H1 (cell line): ENCODE measurements at regions not wholly inside any gene's neighbourhood (a gene's known extent, or its start where the extent isn't known, plus 50 kb on each side); places are given as distances from the start of the nearest gene placed in this dataset.

Source experiments
- CTCF ChIA-PET: fragments of 300-600 bp; sonication (Branson Sonifier 250); formaldehyde crosslinking; loops from one replicate; lab custom pipeline; 2021; ENCODE audit not compliant: partially characterized antibody; lab: Charles Lee
- POLR2A ChIA-PET: fragments of 300-600 bp; sonication (Branson Sonifier 250); formaldehyde crosslinking; loops from one replicate; lab custom pipeline; 2021; ENCODE audit warnings: inconsistent platforms; ENCODE audit not compliant: partially characterized antibody; lab: Charles Lee
- DNase-seq, 2 experiments: peaks; one replicate each; pipeline versions ENCODE4 v3.0.0 to v3.0.0-alpha.2; 2010 to 2022; ENCODE audit warnings: low spot score in 2 of 2, low read depth in 1 of 2, mixed read lengths in 1 of 2
- FAIRE-seq: peaks from 2 replicates; lab custom pipeline; 2011; peaks lifted over from hg19 to GRCh38; lab: Jason Lieb, UNC
- H2AFZ ChIP-seq: 2 replicates; pipeline ENCODE4 v1.8.1; 2012; ENCODE audit warnings: low read length, inconsistent platforms
- H2AK5ac ChIP-seq: 2 replicates; pipeline ENCODE4 v1.6.1; 2013; ENCODE audit warnings: low read depth, low read length
- H2BK120ac ChIP-seq: replicated peaks from 2 replicates; pipeline ENCODE3; 2013; ENCODE audit warnings: low read depth, low read length, inconsistent platforms
- H2BK12ac ChIP-seq: 2 replicates; pipeline ENCODE4 v1.6.1; 2013; ENCODE audit warnings: low read depth, low read length
- H2BK15ac ChIP-seq: 2 replicates; pipeline ENCODE4 v1.6.1; 2013; ENCODE audit warnings: low read length
- H2BK20ac ChIP-seq: 2 replicates; pipeline ENCODE4 v1.6.1; 2013; ENCODE audit warnings: low read length
- H2BK5ac ChIP-seq: 2 replicates; pipeline ENCODE4 v1.6.1; 2013; ENCODE audit warnings: low read depth, low read length
- H3K14ac ChIP-seq: 2 replicates; pipeline ENCODE4 v1.6.1; 2013; ENCODE audit warnings: inconsistent platforms; ENCODE audit not compliant: insufficient read length
- H3K18ac ChIP-seq: 2 replicates; pipeline ENCODE4 v1.6.1; 2013; ENCODE audit warnings: low read length; ENCODE audit errors: extremely low read depth
- H3K23ac ChIP-seq: 2 replicates; pipeline ENCODE4 v1.6.1; 2013; ENCODE audit warnings: inconsistent platforms; ENCODE audit not compliant: insufficient read length
- H3K23me2 ChIP-seq: 2 replicates; pipeline ENCODE4 v1.6.1; 2013; ENCODE audit warnings: low read depth, low read length
- H3K27ac ChIP-seq: 2 replicates; pipeline ENCODE4 v1.6.1; 2011; ENCODE audit warnings: low read depth, low read length, inconsistent platforms
- H3K27me3 ChIP-seq, 4 experiments: replicated peaks in 1 of 4; 1 replicate in 1 of 4; 2 replicates in 3 of 4; pipeline versions ENCODE4 v1.6.1 to v1.8.1; 2011 to 2013; ENCODE audit warnings: low read length in 3 of 4, mild to moderate bottlenecking in 3 of 4, inconsistent platforms in 2 of 4, mixed read lengths in 2 of 4, moderate library complexity in 1 of 4; ENCODE audit not compliant: control insufficient read depth in 3 of 4, insufficient read depth in 3 of 4; ENCODE audit errors: extremely low read depth in 1 of 4
- H3K36me3 ChIP-seq, 4 experiments: 2 replicates each; pipeline versions ENCODE4 v1.6.1 to v1.8.1; 2011 to 2013; ENCODE audit warnings: mild to moderate bottlenecking in 4 of 4, low read length in 3 of 4, moderate library complexity in 2 of 4, control low read depth in 1 of 4, inconsistent platforms in 1 of 4; ENCODE audit not compliant: insufficient read depth in 4 of 4, control insufficient read depth in 2 of 4
- H3K4ac ChIP-seq: replicated peaks from 2 replicates; pipeline ENCODE3; 2013; ENCODE audit warnings: low read length, low read depth, mixed read lengths, inconsistent platforms; ENCODE audit not compliant: insufficient read length
- H3K4me1 ChIP-seq, 4 experiments: replicated peaks in 1 of 4; 1 replicate in 1 of 4; 2 replicates in 3 of 4; pipeline versions ENCODE4 v1.6.1 to v1.8.1; 2011 to 2013; ENCODE audit warnings: low read length in 3 of 4, inconsistent platforms in 2 of 4, mixed read lengths in 1 of 4; ENCODE audit not compliant: insufficient read depth in 4 of 4, control insufficient read depth in 3 of 4
- H3K4me2 ChIP-seq, 2 experiments: 2 replicates each; pipeline versions ENCODE4 v1.6.1 to v1.8.1; 2011 to 2013; ENCODE audit warnings: low read depth in 2 of 2, low read length in 2 of 2, control low read depth in 1 of 2, inconsistent platforms in 1 of 2, mild to moderate bottlenecking in 1 of 2; ENCODE audit not compliant: insufficient read depth in 1 of 2
- H3K4me3 ChIP-seq, 4 experiments: fragments of 200-600, 300-600 bp in 1 of 4; sonication (generic), shearing (Covaris generic), sonication (Bioruptor Twin) in 1 of 4; 2 replicates each; pipeline versions ENCODE4 v1.5.1 to v1.8.1; 2011 to 2016; ENCODE audit warnings: low read length in 4 of 4, low read depth in 3 of 4, control low read depth in 2 of 4, inconsistent platforms in 2 of 4, mild to moderate bottlenecking in 2 of 4, mixed read lengths in 1 of 4, moderate library complexity in 1 of 4; ENCODE audit not compliant: insufficient read depth in 2 of 4; ENCODE audit errors: extremely low read depth in 1 of 4
- H3K56ac ChIP-seq: replicated peaks from 2 replicates; pipeline ENCODE3; 2013; ENCODE audit warnings: low read depth, mild to moderate bottlenecking, mixed read lengths, low read length, inconsistent platforms; ENCODE audit not compliant: insufficient read length
- H3K79me1 ChIP-seq: 2 replicates; pipeline ENCODE4 v1.6.1; 2013; ENCODE audit warnings: low read depth, low read length, control low read depth
- H3K79me2 ChIP-seq, 2 experiments: 2 replicates each; pipeline versions ENCODE4 v1.6.1 to v1.8.1; 2012 to 2013; ENCODE audit warnings: low read length in 2 of 2, mild to moderate bottlenecking in 2 of 2, inconsistent platforms in 1 of 2; ENCODE audit not compliant: insufficient read depth in 2 of 2, control insufficient read depth in 1 of 2
- H3K9ac ChIP-seq, 4 experiments: replicated peaks in 1 of 4; 1 replicate in 1 of 4; 2 replicates in 3 of 4; pipeline versions ENCODE4 v1.6.1 to v1.8.1; 2011 to 2013; ENCODE audit warnings: low read depth in 3 of 4, low read length in 3 of 4, control low read depth in 2 of 4, mild to moderate bottlenecking in 2 of 4, moderate library complexity in 2 of 4, inconsistent platforms in 1 of 4; ENCODE audit errors: extremely low read depth in 1 of 4
- H3K9me3 ChIP-seq, 2 experiments: 2 replicates each; pipeline versions ENCODE4 v1.6.1 to v1.8.1; 2012 to 2013; ENCODE audit warnings: mild to moderate bottlenecking in 2 of 2, moderate library complexity in 2 of 2, control low read depth in 1 of 2, inconsistent platforms in 1 of 2, low read depth in 1 of 2, low read length in 1 of 2, mixed read lengths in 1 of 2; ENCODE audit not compliant: insufficient read depth in 2 of 2
- H4K20me1 ChIP-seq, 2 experiments: replicated peaks in 1 of 2; 2 replicates each; pipeline versions ENCODE3 to v1.8.1; 2011 to 2013; ENCODE audit warnings: inconsistent platforms in 2 of 2, low read length in 2 of 2, mild to moderate bottlenecking in 1 of 2; ENCODE audit not compliant: insufficient read depth in 2 of 2, control insufficient read depth in 1 of 2
- H4K5ac ChIP-seq: 2 replicates; pipeline ENCODE4 v1.6.1; 2013; ENCODE audit warnings: low read length, low read depth, mixed read lengths, inconsistent platforms; ENCODE audit not compliant: insufficient read length
- H4K8ac ChIP-seq: 2 replicates; pipeline ENCODE4 v1.8.0; 2013; ENCODE audit warnings: mild to moderate bottlenecking, moderate library complexity, low read length, inconsistent platforms; ENCODE audit not compliant: insufficient read depth; ENCODE audit errors: extremely low read depth
- H4K91ac ChIP-seq: replicated peaks from 2 replicates; pipeline ENCODE3; 2013; ENCODE audit warnings: low read length, mixed read lengths, inconsistent platforms; ENCODE audit not compliant: insufficient read length
- CEBPB ChIP-seq: IDR thresholded peaks from 2 replicates; pipeline ENCODE4 v1.6.1; 2012; ENCODE audit warnings: low read depth, low read length
- JUN ChIP-seq: IDR thresholded peaks from 2 replicates; pipeline ENCODE4 v1.6.1; 2011; ENCODE audit warnings: low read depth, mild to moderate bottlenecking, improper control_type of control experiment, low read length
- SP4 ChIP-seq: IDR thresholded peaks from 2 replicates; pipeline ENCODE4 v1.6.1; 2012; ENCODE audit warnings: low read length, inconsistent platforms
- WGBS, 2 experiments: shearing (Covaris generic) in 1 of 2; methylation state at CpG; one replicate each; pipeline versions ENCODE4 v1.1.6 to v1.1.7; 2013 to 2015; ENCODE audit warnings: low lambda C conversion rate in 2 of 2, mixed read lengths in 2 of 2, inconsistent platforms in 1 of 2, low coverage in 1 of 2, missing lambda C conversion rate in 1 of 2; ENCODE audit not compliant: insufficient replicate concordance in 2 of 2, insufficient coverage in 1 of 2, insufficient read length in 1 of 2; ENCODE audit errors: extremely low coverage in 1 of 2, missing lambda C conversion rate in 1 of 2; 5-methylcytosine and 5-hydroxymethylcytosine counted together

DNA sequence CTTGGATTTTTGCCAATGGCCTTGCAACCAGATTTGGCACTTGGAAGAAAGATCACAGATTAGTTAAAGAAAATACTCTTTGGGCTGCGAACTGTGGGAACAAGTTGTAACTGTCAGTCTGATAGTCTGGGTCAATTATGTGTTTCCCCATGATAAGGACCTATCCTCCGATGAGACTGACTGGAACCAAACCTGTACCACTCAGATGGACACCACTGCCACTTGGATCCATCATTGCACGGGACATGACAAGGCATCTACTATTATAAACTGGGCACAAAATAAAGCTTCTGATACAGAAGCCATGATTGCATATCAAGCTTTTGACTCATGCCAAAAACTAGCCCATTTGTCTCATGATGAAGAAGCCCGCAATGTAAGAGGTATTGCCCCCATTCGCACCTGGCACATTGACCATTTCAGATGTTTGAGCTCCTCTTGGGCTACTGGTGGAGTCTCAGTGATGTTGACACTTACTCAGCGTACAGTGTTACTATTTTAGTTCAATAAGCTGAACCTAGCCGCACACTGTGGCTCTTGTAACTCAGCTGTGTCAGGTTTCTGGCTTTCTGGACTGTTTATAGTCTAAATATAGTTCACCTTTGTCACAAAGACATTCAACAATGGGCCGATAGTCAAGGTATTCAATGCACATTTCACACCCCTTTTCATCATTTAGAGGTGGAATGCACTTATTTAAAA, 179.8 kb upstream of the RBBP8 start:
- no peak overlapping the region for H2BK15ac ChIP-seq
- ChIA-PET POLR2A (no interaction called here), CTCF (no interaction called here)
- no peak overlapping the region for H2AK5ac ChIP-seq
- H2AFZ ChIP-seq: no peak overlapping the region
- H3K4me3 ChIP-seq: no peak overlapping the region
- H3K79me1 ChIP-seq: no peaks in the 10 kb centered on the region
- no peak overlapping the region for H3K4ac ChIP-seq
- no peak overlapping the region for H3K4me2 ChIP-seq
- H2BK120ac ChIP-seq: no peak overlapping the region
- H3K36me3 ChIP-seq: no peaks in the 10 kb centered on the region
- no peaks in the 10 kb centered on the region for H3K23me2 ChIP-seq
- no peaks in the 10 kb centered on the region for H3K9me3 ChIP-seq
- TF ChIP-seq JUN (no peak), CEBPB (no peak), SP4 (no peak)
- H3K23ac ChIP-seq: no peak overlapping the region
- no peak overlapping the region for H2BK20ac ChIP-seq
- no peaks in the 10 kb centered on the region for H3K79me2 ChIP-seq
- FAIRE-seq: no peak
- DNase-seq: no peak
- no peak overlapping the region for H4K5ac ChIP-seq
- H3K27ac ChIP-seq: no peak overlapping the region
- no peak overlapping the region for H3K18ac ChIP-seq
- no peaks in the 10 kb centered on the region for H4K20me1 ChIP-seq
- no peak overlapping the region for H3K9ac ChIP-seq
- H3K14ac ChIP-seq: no peak overlapping the region
- no peak overlapping the region for H2BK5ac ChIP-seq
- 89% methylated on average over 8 of the region's 8 CpGs; no CpG with 5 or more reads in 1 of the 2 experiments for WGBS, 2 experiments
- no peak overlapping the region for H3K56ac ChIP-seq
- H3K27me3 ChIP-seq: no peaks in the 10 kb centered on the region
- no peak overlapping the region for H2BK12ac ChIP-seq
- H4K8ac ChIP-seq: no peak overlapping the region
- no peaks in the 10 kb centered on the region for H3K4me1 ChIP-seq
- no peak overlapping the region for H4K91ac ChIP-seq
